ENCODE measurements at regions not wholly inside any gene's neighbourhood (a gene's known extent, or its start where the extent isn't known, plus 50 kb on each side); places are given as distances from the start of the nearest gene placed in this dataset.
"Not testable (repeated sequence)": the region's sequence is repeated elsewhere in the genome, so short reads cannot be mapped to it uniquely, and the experiment has no call there.

GRCh38 chr3:104069114-104069513, 1297.6 kb upstream of the ALCAM start:
- Histone ChIP-seq H3K9me3 (ENCODE audit: control insufficient read depth, low read length) (no peaks in the 10 kb centered on the region), H3K36me3 (ENCODE audit: control insufficient read depth, insufficient read depth, low read length) (no peaks in the 10 kb centered on the region), H3K4me1 (ENCODE audit: control insufficient read depth, insufficient read depth, low read length, poor library complexity, severe bottlenecking) (peaks cover 14% of the 10 kb centered on the region), H3K4me3 (ENCODE audit: extremely low read depth, insufficient read depth, low read length, poor library complexity, severe bottlenecking) (no peak overlapping the region), H3K27ac (ENCODE audit: low read depth, low read length, severe bottlenecking) (no peak overlapping the region)
- 58 to 76% methylated on average over 2 to 3 of the region's 3 CpGs for WGBS, 2 experiments (ENCODE audit: insufficient coverage in 2 of 2)

- no peaks in the 10 kb centered on the region for H3K9me3 ChIP-seq (ENCODE audit: control insufficient read depth, low read length)
- no peak overlapping the region for H3K27ac ChIP-seq (ENCODE audit: low read depth, low read length, severe bottlenecking)
- H3K4me1 ChIP-seq (ENCODE audit: control insufficient read depth, insufficient read depth, low read length, poor library complexity, severe bottlenecking): peaks cover 14% of the 10 kb centered on the region
- no peaks in the 10 kb centered on the region for H3K36me3 ChIP-seq (ENCODE audit: control insufficient read depth, insufficient read depth, low read length)
- no peak overlapping the region for H3K4me3 ChIP-seq (ENCODE audit: extremely low read depth, insufficient read depth, low read length, poor library complexity, severe bottlenecking)
- WGBS, 2 experiments (ENCODE audit: insufficient coverage in 2 of 2): no CpG with 5 or more reads among the region's 1 CpG
These were observed 1295.8 kb upstream of the ALCAM start for GRCh38 chr3:104070906-104071305.

- Histone ChIP-seq H3K4me1 (ENCODE audit: control insufficient read depth, insufficient read depth, low read length, poor library complexity, severe bottlenecking) (no peaks in the 10 kb centered on the region), H3K36me3 (ENCODE audit: control insufficient read depth, insufficient read depth, low read length) (no peaks in the 10 kb centered on the region), H3K4me3 (ENCODE audit: extremely low read depth, insufficient read depth, low read length, poor library complexity, severe bottlenecking) (no peak overlapping the region), H3K9me3 (ENCODE audit: control insufficient read depth, low read length) (no peaks in the 10 kb centered on the region), H3K27ac (ENCODE audit: low read depth, low read length, severe bottlenecking) (no peak overlapping the region)
- no CpG with 5 or more reads among the region's 1 CpG for WGBS, 2 experiments (ENCODE audit: insufficient coverage in 2 of 2)
These were observed 1286.6 kb upstream of the ALCAM start for GRCh38 chr3:104080088-104080626.

GRCh38 chr3:104088738-104089137, 1278.0 kb upstream of the ALCAM start:
- H3K4me1 ChIP-seq (ENCODE audit: control insufficient read depth, insufficient read depth, low read length, poor library complexity, severe bottlenecking): no peaks in the 10 kb centered on the region
- H3K36me3 ChIP-seq (ENCODE audit: control insufficient read depth, insufficient read depth, low read length): no peaks in the 10 kb centered on the region
- H3K9me3 ChIP-seq (ENCODE audit: control insufficient read depth, low read length): peaks cover 4% of the 10 kb centered on the region
- H3K4me3 ChIP-seq (ENCODE audit: extremely low read depth, insufficient read depth, low read length, poor library complexity, severe bottlenecking): no peak overlapping the region
- H3K27ac ChIP-seq (ENCODE audit: low read depth, low read length, severe bottlenecking): no peak overlapping the region

GRCh38 chr3:104089987-104090386, 1276.7 kb upstream of the ALCAM start:
- not testable (repeated sequence) for H3K27ac ChIP-seq (ENCODE audit: low read depth, low read length, severe bottlenecking); H3K4me3 ChIP-seq (ENCODE audit: extremely low read depth, insufficient read depth, low read length, poor library complexity, severe bottlenecking); H3K9me3 ChIP-seq (ENCODE audit: control insufficient read depth, low read length); H3K4me1 ChIP-seq (ENCODE audit: control insufficient read depth, insufficient read depth, low read length, poor library complexity, severe bottlenecking); H3K36me3 ChIP-seq (ENCODE audit: control insufficient read depth, insufficient read depth, low read length)
- WGBS, 2 experiments (ENCODE audit: insufficient coverage in 2 of 2): 100% methylated on average over 3 of the region's 3 CpGs; no CpG with 5 or more reads in 1 of the 2 experiments

GRCh38 chr3:104101736-104102135, 1265.0 kb upstream of the ALCAM start:
- Histone ChIP-seq H3K4me3 (ENCODE audit: extremely low read depth, insufficient read depth, low read length, poor library complexity, severe bottlenecking) (no peak overlapping the region), H3K4me1 (ENCODE audit: control insufficient read depth, insufficient read depth, low read length, poor library complexity, severe bottlenecking) (no peaks in the 10 kb centered on the region), H3K9me3 (ENCODE audit: control insufficient read depth, low read length) (no peaks in the 10 kb centered on the region), H3K27ac (ENCODE audit: low read depth, low read length, severe bottlenecking) (no peak overlapping the region), H3K36me3 (ENCODE audit: control insufficient read depth, insufficient read depth, low read length) (no peaks in the 10 kb centered on the region)
- WGBS, 2 experiments (ENCODE audit: insufficient coverage in 2 of 2): 100% methylated on average over 1 of the region's 1 CpG; no CpG with 5 or more reads in 1 of the 2 experiments

GRCh38 chr3:104102386-104102785, 1264.3 kb upstream of the ALCAM start:
- H3K27ac ChIP-seq (ENCODE audit: low read depth, low read length, severe bottlenecking): no peak overlapping the region
- no peaks in the 10 kb centered on the region for H3K4me1 ChIP-seq (ENCODE audit: control insufficient read depth, insufficient read depth, low read length, poor library complexity, severe bottlenecking)
- H3K36me3 ChIP-seq (ENCODE audit: control insufficient read depth, insufficient read depth, low read length): no peaks in the 10 kb centered on the region
- H3K4me3 ChIP-seq (ENCODE audit: extremely low read depth, insufficient read depth, low read length, poor library complexity, severe bottlenecking): no peak overlapping the region
- WGBS, 2 experiments (ENCODE audit: insufficient coverage in 2 of 2): 21 to 30% methylated on average over 2 to 3 of the region's 3 CpGs
- H3K9me3 ChIP-seq (ENCODE audit: control insufficient read depth, low read length): no peaks in the 10 kb centered on the region

GRCh38 chr3:104106276-104106675, 1260.4 kb upstream of the ALCAM start:
- Histone ChIP-seq H3K27ac (ENCODE audit: low read depth, low read length, severe bottlenecking) (no peak overlapping the region), H3K4me3 (ENCODE audit: extremely low read depth, insufficient read depth, low read length, poor library complexity, severe bottlenecking) (no peak overlapping the region), H3K36me3 (ENCODE audit: control insufficient read depth, insufficient read depth, low read length) (no peaks in the 10 kb centered on the region), H3K4me1 (ENCODE audit: control insufficient read depth, insufficient read depth, low read length, poor library complexity, severe bottlenecking) (no peaks in the 10 kb centered on the region), H3K9me3 (ENCODE audit: control insufficient read depth, low read length) (no peaks in the 10 kb centered on the region)
- 100% methylated on average over 1 of the region's 3 CpGs; no CpG with 5 or more reads in 1 of the 2 experiments for WGBS, 2 experiments (ENCODE audit: insufficient coverage in 2 of 2)

- no CpG with 5 or more reads among the region's 2 CpGs for WGBS, 2 experiments (ENCODE audit: insufficient coverage in 2 of 2)
- Histone ChIP-seq H3K4me3 (ENCODE audit: extremely low read depth, insufficient read depth, low read length, poor library complexity, severe bottlenecking) (no peak overlapping the region), H3K27ac (ENCODE audit: low read depth, low read length, severe bottlenecking) (no peak overlapping the region), H3K4me1 (ENCODE audit: control insufficient read depth, insufficient read depth, low read length, poor library complexity, severe bottlenecking) (no peaks in the 10 kb centered on the region), H3K36me3 (ENCODE audit: control insufficient read depth, insufficient read depth, low read length) (no peaks in the 10 kb centered on the region), H3K9me3 (ENCODE audit: control insufficient read depth, low read length) (no peaks in the 10 kb centered on the region)
These were observed 1258.2 kb upstream of the ALCAM start for GRCh38 chr3:104108522-104108921.

- WGBS, 2 experiments (ENCODE audit: insufficient coverage in 2 of 2): 88 to 91% methylated on average over 4 of the region's 4 CpGs
- Histone ChIP-seq H3K4me1 (ENCODE audit: control insufficient read depth, insufficient read depth, low read length, poor library complexity, severe bottlenecking) (no peaks in the 10 kb centered on the region), H3K4me3 (ENCODE audit: extremely low read depth, insufficient read depth, low read length, poor library complexity, severe bottlenecking) (no peak overlapping the region), H3K27ac (ENCODE audit: low read depth, low read length, severe bottlenecking) (no peak overlapping the region), H3K36me3 (ENCODE audit: control insufficient read depth, insufficient read depth, low read length) (no peaks in the 10 kb centered on the region), H3K9me3 (ENCODE audit: control insufficient read depth, low read length) (no peaks in the 10 kb centered on the region)
These were observed 1240.2 kb upstream of the ALCAM start for GRCh38 chr3:104126463-104126862.

- H3K36me3 ChIP-seq (ENCODE audit: control insufficient read depth, insufficient read depth, low read length): no peaks in the 10 kb centered on the region
- H3K27ac ChIP-seq (ENCODE audit: low read depth, low read length, severe bottlenecking): no peak overlapping the region
- no peaks in the 10 kb centered on the region for H3K9me3 ChIP-seq (ENCODE audit: control insufficient read depth, low read length)
- H3K4me3 ChIP-seq (ENCODE audit: extremely low read depth, insufficient read depth, low read length, poor library complexity, severe bottlenecking): no peak overlapping the region
- 61% methylated on average over 4 to 5 of the region's 7 CpGs for WGBS, 2 experiments (ENCODE audit: insufficient coverage in 2 of 2)
- no peaks in the 10 kb centered on the region for H3K4me1 ChIP-seq (ENCODE audit: control insufficient read depth, insufficient read depth, low read length, poor library complexity, severe bottlenecking)
These were observed 1239.7 kb upstream of the ALCAM start for GRCh38 chr3:104126864-104127553.
